NCI-H1436 treated with DMSO at 0.1 percent for 48 hours (cell line): ENCODE measurements at regions not wholly inside any gene's neighbourhood (a gene's known extent, or its start where the extent isn't known, plus 50 kb on each side); places are given as distances from the start of the nearest gene placed in this dataset.
"Not testable (repeated sequence)": the region's sequence is repeated elsewhere in the genome, so short reads cannot be mapped to it uniquely, and the experiment has no call there.

ENCODE experiments used
- DNase-seq: peaks from one replicate; lab custom pipeline; 2025; lab: John Stamatoyannopoulos, UW

DNA sequence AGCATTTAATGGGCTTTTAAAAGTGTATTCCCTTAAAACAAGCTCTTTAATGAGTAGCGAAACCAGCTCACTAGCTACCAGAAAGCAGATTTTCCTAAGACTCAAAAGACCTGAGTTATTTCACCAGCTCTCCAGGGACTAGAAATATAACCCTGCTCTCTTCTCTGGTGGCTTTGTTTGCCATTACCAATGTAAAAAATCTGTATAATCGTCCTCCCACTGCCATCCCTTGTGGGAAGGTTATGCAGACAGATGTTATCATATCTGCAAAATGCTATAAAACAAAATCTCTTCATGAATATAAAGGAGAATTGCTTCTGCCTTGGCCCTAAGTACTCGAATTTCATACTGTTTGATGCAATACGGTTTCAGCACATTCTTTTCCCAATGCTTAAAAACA lies 335.2 kb downstream of the NUP35 start:
- no peak for DNase-seq

DNA sequence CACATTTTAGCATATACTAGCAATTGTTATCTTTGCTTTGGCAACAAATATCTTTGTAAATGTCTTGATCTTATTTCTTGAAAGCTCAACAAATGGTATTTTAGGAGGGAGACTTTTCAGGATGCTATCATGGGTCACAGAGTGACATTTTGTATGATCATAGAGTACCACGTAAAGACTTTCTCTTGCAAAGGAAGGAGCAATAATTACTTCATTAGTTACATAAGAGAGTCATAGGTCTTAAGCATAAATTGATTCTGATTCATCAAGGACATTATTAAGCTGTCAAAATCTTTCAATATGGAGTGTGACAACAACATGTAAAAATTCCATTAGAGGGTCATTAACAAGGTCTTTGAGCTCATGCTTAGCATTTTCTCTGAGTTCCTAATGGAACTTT lies 339.6 kb downstream of the NUP35 start:
- DNase-seq = no peak

DNA sequence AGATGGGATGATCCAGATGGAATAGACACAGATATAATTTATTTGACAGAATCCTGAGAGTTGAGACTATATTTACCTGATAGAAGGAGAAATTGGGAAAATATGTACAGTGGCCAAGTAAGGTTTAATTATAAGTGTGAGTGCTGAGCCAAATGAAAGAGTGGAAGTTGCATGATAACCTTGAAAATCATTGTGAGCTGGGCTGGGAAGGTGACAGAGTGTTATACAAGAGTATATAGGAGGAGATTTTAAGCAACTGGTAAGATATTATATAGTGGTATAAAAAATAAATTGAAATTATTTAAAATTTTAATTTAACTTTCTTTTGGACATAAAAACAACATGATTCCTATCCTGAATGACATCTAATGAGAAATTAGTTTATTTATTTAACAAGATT lies 340.8 kb downstream of the NUP35 start:
- DNase-seq = no peak

DNA sequence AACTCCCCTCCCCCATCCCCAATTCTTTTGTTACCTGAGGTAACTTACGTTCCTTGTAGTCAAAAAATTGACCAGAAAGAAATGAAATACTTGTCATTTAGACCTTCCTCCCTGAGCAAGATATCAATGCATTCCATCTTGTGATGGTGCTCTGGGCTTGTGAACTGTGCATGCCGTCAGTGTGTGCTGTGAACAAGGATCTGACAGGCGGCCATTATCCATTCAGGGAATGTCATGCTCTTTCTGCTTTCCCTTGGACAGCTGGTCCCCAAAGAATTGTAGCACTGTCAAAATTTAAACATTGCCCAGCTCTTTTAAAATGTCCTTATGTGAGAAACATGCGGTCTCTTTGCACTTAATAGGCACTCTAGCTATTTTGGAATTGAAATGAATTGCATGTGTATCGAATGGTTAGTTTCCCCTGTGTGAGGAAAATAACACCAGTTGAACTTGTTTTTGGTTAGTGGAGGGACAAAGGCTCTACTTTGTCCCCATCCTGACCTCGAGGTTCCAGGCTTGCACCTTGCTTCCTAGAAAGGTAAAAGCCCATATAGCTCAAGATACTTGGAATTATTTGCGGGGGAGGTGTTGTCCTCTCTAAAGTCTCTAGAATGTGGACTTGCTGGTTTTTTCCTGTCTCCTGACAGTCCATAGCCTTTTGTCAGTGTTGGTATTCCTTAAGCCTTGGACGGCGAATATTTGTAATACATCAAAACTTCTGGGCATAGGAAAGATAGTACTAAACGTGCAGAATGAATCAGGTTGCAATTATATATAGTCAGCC lies 350.9 kb downstream of the NUP35 start:
- DNase-seq = no peak

DNA sequence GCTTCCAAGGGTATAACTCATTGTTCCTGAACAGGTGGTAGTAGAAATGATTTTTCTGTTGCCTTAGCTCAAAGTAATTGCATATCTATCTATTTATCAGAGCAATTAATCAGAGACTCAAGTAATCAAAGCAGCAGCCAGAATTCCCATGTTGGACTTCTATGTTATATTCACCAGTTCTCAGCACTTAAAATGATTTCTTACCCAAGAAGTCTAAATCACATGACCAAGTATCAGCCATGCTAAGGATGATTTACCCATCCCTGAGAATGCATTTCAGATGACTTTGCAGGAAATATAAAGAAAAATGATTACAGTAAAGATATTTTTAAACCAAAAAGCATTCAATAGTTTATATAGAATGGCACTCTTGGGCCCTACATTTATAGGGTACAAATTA lies 352.2 kb downstream of the NUP35 start:
- no peak for DNase-seq

DNA sequence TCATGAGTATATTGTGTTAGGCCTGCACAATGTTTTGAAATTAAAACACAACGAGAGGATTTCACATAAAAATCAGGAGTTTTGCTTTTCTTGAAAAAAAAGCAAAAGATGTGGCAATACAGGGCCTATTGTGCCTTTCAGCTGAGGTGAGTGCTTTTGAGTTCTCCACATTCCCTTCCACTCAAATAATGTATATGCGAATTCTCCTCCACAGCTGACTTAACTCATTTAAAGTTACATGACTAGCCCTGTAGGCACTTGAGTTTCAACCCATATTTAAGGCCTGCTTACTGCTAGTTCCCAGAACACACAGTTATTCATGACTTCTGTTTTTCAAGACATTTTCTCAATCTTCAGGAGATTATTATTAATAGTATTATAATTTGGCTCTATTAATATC lies 353.1 kb downstream of the NUP35 start:
- DNase-seq = no peak

DNA sequence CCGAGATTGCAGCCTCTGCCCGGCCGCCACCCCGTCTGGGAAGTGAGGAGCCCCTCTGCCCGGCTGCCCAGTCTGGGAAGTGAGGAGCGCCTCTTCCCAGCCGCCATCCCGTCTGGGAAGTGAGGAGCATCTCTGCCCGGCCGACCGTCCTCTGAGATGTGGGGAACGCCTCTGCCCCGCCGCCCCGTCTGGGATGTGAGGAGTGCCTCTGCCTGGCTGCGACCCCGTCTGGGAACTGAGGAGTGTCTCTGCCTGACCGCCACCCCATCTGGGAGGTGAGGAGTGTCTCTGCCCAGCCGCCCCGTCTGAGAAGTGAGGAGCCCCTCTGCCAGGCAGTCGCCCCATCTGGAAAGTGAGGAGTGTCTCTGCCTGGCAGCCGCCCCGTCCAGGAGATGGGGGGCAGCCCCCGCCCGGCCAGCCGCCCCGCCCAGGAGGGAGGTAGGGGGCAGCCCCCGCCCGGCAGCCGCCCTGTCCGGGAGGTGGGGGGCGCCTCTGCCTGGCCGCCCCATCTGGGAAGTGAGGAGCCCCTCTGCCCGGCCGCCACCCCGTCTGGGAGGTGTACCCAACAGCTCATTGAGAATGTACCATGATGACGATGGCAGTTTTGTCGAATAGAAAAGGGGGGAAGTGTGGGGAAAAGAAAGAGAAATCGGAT lies 354.8 kb downstream of the NUP35 start:
- DNase-seq = not testable (repeated sequence)

DNA sequence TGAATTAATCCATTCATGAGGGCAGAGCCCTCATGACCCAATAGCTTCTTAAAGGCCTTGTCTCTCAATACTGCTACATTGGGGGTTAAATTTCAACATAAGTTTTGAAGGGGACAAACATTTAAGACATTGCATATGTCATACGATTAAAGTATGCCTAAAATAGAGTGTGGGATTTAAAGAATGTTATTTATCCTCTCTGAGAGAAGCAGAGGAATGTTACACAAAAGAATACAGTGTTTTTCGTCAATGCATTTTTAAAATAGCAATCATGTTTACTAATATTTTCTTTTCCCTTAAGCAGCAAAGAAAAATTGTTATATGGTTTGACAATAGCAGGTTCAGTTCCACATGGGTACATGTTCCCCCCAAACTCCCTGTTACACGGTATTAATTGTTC lies 363.1 kb downstream of the NUP35 start:
- DNase-seq = no peak

DNA sequence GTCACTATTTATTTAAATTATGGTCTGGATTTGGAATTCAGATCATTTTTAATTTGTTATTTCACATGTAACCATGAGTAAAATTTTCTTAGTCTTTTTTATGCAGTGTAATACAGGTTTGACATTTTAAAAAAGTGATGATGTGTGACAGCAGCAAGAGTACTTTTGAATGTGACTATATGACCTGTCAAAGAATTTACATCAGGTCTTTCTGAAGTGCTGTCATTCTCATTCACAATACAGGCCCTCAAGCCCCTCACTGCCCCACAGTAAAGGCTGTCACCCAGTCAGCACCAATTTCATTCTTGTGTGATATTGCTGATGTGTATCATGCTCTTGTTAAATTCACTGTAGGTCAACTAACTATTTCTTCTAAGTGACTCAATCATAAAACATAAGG lies 364.2 kb downstream of the NUP35 start:
- no peak for DNase-seq

DNA sequence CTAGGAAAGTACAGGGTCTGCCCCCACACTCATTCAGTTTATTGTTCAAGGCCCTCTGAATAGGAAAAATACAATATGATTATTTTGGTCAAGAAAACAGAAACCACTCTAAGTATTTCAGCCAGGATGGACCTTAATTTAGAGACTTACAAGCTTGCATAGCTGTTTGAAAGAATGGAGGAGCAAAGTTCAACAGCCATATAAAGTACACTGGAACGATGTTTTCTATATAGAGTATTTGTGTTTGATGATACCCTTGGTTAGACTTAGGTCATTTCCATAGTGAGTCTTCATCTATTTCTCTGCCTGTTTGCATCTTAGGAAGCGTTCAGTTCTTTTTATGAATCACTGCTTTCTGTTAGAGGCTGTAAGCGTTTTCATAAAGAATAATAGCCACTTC lies 366.2 kb downstream of the NUP35 start:
- no peak for DNase-seq

DNA sequence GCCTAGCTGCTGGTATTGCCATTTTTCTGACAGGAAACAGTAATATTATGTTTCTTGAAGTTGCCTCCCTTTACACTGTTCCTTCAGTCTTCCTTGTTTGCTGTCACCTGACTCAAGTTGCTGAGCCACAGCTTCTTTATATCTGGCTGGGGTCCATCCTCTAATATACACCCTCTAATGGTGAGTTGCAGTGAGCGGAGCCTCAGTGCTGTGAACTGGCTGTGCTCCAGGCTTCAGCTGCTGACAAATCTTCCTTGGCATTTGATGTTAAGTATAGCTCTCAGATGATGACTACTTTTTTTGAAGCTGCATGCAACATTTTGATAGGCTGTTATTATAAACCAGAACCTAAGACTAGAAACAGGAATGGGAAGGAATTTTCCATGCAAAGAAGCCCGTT lies 366.7 kb downstream of the NUP35 start:
- DNase-seq = no peak

DNA sequence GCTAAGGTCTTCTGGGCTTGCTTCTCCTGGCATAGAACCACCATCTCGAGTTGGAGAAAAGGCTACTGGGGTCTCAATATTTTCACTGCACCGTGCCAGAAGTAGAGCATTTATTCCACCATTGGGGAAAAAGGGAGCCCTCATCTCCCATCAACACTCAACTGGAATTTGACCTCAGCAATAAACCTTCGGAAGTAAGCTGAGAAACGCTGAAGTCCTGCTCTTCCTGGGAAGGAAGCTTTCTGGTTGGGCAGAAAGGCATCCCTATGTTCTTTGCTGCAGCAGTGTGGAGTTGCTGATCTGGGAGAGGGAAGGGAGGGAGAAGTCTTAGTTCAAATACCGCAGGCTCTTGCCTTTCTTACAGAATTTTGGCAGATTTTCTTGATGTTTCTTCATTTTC lies 368.8 kb downstream of the NUP35 start:
- DNase-seq = no peak

DNA sequence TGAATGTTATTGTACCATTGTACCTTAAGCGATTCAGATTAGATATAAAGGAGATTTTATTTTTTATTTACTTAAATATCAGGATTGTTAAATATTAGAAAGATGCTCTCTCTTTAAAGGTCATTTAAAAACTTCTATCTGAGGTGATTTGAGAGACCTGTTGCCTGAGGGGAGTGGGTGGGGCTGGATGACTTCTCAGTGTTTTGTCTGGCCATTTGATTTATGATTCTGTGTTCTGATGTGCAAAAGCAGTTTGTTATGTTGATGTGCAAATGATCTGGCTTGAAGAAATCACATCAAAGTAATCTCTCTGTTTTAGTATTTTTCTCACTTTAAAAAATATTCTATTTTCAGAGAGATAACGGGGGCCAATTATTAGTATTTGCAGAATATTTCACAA lies 370.8 kb downstream of the NUP35 start:
- DNase-seq = no peak

DNA sequence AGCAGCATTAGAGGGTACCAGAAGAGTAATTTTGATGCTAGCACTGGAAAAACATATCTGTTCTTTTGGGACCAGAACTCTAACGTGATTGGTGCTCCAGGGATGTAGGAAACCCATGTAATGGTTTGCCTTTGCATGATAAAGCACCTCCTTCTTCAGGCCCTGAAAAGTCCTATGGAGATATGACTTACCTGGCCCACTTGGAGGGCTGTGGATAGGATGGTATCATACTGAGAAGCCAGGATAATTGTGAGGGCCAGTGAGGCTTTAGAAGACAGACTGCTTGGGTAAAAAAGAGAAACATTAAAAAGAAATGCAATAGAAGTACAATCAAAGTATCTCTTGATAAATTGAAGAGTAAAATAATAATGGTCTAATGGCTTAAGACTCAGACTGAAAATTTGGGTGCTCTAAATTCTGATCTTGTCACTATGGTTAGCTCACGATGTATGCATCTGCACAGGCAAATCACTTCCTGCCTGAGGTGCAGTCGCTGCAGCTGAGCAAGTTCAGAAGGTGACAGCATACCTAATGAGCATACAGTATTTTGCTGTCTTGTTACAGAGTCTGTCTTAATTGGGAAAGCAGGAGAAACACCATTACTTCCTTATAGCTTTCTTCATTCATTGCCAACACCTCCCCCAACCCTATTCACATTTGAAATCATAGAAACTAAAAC lies 371.5 kb downstream of the NUP35 start:
- DNase-seq = no peak

DNA sequence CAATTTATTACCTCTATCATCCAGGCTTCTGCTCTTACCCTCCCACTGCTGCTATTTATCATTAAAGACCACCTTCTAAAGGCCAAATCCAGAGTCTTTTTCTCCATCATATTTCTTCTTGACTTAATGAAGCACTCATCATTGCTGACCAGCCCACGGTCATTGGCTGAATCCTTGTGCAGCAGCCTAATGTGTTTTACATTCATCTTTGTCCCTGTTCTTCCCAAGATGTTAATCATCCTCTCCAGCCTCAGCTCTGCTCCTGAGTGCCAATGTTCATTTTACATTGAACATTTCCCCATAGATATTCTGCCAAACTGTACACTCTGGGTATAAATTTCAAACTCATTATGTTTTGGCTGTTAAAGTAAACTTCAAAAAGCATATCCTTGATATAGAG lies 373.6 kb downstream of the NUP35 start:
- no peak for DNase-seq

DNA sequence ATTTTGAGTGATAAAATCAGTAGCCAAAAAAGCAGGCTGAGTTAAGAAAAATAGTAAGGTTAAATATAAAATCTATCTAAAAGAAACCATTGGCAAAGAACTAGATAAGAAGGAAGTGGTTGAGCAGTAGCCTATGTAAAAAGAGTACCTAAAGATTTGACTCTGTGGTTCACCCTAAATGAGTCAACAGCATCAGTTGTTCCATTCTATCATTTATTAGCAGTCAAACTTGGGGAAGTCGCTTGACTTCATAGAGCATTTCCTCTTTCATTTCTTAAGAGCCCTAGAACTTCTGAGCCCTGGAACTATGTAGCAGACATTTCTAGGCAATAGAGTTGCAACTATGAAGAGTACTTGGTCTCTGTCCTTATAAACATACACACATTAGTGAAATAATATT lies 381.7 kb downstream of the NUP35 start:
- no peak for DNase-seq

DNA sequence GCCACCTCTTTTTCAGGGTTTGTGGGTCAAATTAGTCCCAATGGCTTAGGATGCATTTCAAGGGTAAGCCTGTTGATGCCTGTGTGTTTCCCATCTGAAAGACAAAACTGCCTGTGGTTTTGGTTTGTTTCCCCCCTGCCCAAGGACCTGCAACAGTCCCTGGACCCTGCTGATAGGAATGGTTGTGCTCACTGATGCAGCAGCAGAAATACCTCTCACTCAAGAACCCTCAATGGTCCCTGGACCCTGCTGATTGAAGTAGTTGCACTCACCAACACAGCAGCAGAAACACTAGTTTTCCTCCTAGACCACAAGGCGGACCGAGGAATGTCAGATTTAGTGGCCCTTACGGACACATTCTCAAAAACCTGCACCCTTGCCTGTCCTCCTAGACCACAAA lies 386.9 kb downstream of the NUP35 start:
- no peak for DNase-seq

DNA sequence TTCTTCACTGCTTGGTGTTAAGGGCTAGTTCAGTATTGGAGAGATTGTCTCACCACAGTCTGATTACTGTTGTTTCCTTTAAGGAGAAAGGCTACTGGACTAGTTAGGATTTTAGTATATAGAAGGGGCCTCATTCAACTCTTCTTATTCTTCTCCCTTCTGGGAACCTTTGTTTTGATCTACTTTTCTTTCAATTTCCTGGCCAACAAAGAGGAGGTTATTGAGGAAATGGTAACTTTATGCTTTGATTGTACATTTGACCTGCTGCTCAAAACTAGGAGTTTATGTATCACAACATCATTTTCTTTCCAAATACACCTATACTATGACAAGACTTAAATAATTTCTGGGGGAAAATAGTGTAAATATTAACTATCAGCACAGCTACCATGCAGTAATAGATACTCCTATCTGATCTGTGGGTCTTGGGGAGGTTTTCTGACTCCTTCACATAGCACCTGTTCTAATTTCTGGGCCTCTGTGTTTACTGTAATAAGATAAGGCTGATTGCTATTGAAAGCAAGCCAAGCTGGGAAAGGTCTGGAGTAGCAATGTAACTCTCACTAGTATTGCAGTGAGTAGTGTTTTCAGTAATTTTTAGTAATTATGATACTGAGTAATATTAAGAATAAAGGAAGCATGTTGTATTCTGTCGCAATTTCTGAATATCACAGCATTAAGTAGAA lies 395.3 kb downstream of the NUP35 start:
- peak; percentile 9 for DNase-seq

DNA sequence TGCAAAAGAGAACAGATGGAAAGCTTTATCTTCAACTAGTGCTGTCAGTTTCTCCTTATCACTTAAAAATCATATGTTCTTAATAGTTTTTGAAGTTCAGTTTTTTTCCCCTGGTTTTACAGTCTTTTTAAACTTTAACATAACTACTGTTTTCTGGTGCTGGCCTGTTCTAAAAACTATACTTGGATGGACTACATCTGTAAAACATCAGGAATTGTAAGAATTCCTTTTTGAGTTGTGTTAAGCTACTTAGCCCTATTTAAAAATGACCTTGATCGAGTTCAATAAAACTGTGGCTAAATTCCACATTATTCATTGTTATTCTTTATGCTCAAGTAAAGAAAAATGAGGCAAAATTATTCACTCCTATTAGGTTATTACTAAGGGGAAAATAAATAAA lies 397.7 kb downstream of the NUP35 start:
- DNase-seq = no peak

DNA sequence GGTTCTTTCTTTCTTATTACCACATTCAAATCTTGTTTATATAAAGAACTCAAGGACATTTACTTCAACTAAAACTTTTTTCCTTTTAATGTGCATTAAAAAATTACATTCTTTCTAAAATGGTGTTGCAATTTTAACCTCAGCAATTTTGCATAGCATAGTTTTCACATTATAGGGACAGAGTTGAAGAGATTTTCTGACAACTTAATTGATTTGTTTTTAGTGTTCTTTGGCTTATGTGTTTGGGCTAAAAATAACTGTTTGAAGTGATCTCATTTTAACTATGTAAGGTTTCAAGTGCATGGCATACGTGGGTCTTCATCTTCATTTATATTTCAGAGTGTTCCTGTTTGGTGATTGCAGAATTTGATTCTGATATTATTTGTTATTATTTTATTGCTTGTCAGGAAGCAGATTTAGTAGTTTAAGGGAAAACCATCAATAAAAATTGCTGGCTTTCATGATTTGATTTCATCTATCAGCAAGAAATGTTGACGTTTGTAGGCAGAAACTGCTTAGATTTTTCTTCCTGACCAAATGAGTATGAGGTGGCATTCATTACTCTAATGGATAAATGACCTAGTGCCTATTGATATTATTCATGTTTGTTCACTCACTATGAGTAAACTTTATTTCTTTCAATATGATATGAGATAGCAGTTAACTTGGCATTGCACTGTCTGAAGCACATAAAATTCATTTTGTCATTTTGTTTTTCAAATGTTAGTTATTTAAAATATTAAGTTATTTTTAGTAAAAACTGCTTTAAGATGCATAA lies 398.4 kb downstream of the NUP35 start:
- DNase-seq = no peak

DNA sequence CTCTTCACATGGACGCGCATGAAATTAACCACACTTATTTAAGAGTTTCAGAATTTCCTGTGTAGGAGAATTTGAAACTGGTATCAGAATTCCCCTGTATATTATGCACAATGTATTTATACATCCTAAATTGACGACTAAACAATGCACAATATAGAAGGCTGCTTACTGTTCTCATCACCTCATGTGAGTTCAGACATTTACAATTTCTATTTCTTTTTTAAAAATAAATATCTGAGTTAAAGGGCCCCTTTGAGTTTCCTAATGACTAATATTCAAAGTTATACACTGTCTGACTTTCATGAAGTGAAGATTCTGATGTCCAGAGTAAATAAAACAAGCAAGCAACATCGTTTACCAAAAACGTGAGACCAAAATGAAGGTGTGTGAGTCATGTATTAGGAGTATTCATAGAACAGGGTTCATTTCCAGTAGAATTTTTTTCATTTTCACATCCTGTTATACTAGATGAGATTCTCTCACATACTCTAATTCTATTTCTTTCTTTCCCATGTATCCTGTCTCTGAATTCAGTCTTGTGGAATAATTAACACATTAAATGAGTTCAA lies 406.2 kb downstream of the NUP35 start:
- no peak for DNase-seq

DNA sequence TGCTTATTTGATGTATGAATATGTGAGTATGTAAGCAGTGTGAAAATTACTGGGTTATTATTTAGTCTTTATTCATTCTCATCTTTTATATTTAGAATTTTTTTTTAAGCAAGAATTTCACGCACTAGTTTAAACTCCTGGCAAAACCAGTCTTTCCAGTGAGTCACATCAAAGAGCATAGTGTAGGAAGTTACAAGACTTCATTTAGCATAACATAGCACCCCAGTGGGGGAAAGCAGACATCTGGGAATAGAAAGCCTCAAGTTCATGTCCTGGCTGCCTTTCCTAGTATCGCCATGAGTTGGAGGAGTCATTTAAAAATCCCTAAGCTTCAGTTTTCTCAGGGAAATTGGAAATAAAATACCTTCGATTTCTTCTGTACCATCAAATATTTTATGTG lies 408.3 kb downstream of the NUP35 start:
- no peak for DNase-seq
